Activated naive CD8-positive, alpha-beta T cell treated with anti-CD3 and anti-CD28 coated beads, Interleukin-2, amount 10 ng/mL, durations not matched to agents 7 days and 5 days (primary cell): ENCODE measurements at regions not wholly inside any gene's neighbourhood (a gene's known extent, or its start where the extent isn't known, plus 50 kb on each side); places are given as distances from the start of the nearest gene placed in this dataset.

Experiments
- ATAC-seq: fragments of 150-1000 bp; cut with Tn5 transposase; one replicate; pipeline ENCODE4 v1.10.0; 2021; ENCODE audit warnings: low read depth, moderate library complexity
- POLR2A ChIA-PET: fragments of 350-600 bp; sonication (Branson Sonifier 250); formaldehyde crosslinking; loops from one replicate; lab custom pipeline; 2021; ENCODE audit warnings: antibody characterized with exemption; lab: Charles Lee
- DNase-seq: peaks from one replicate; pipeline ENCODE4 v3.0.0; 2021
- H3K27ac Mint-ChIP-seq: one replicate; pipeline ENCODE4 v1.8.0; 2022; ENCODE audit warnings: mild to moderate bottlenecking, mixed read lengths
- H3K27me3 Mint-ChIP-seq: one replicate; pipeline ENCODE4 v1.8.0; 2022; ENCODE audit warnings: mild to moderate bottlenecking, moderate library complexity, mixed read lengths
- H3K36me3 Mint-ChIP-seq: one replicate; pipeline ENCODE4 v1.8.0; 2021; ENCODE audit warnings: mild to moderate bottlenecking, mixed read lengths
- H3K4me1 Mint-ChIP-seq: one replicate; pipeline ENCODE4 v1.8.0; 2021; ENCODE audit warnings: mixed read lengths
- H3K4me3 Mint-ChIP-seq: one replicate; pipeline ENCODE4 v1.8.0; 2022; ENCODE audit warnings: mild to moderate bottlenecking, moderate library complexity, mixed read lengths
- H3K9me3 Mint-ChIP-seq: one replicate; pipeline ENCODE4 v1.8.0; 2021; ENCODE audit warnings: mixed read lengths

DNA sequence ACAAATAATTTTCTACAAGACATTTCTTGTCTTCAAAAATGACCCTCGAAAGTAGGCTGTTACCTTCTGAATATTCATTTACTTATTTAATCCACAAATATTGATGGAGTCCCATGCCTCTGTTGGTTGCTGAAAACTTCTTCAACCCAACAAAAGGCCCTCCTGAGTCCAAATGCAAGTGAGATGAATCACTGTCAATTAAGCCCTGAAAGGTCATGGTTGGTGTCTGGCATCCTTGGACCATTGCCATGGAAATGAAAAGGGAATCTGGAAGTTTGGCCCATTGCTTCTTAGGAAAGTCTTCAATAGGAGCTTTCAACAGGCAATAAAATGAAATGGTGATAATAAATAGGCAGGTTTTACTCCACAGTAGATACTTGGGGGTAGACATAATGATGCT, 364.7 kb upstream of the DYNLRB2 start:
- H3K27ac Mint-ChIP-seq = no peak overlapping the region
- no peaks in the 10 kb centered on the region for H3K4me1 Mint-ChIP-seq
- POLR2A ChIA-PET = no interaction called here
- DNase-seq = no peak
- H3K36me3 Mint-ChIP-seq = no peaks in the 10 kb centered on the region
- no peak overlapping the region for H3K4me3 Mint-ChIP-seq
- no peaks in the 10 kb centered on the region for H3K27me3 Mint-ChIP-seq
- no peaks in the 10 kb centered on the region for H3K9me3 Mint-ChIP-seq
- no peak for ATAC-seq

DNA sequence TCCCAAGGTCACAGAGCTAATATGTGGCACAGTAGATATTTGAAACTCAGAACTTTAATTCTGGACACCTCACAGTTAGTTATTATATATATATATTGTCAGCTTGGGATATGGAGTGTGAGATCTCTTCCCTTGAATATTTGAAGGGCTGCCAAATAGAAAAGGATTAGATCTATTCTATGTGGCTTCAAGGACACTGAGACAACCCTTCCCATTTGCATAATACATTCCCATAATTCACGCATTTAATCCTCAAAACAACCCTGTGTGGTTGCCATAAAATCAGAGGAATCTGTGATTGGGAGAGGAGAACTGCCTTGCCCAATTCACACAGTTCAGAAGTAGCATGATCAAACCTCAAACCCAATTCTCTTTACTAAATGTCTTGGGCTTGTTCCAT, 365.8 kb upstream of the DYNLRB2 start:
- Mint-ChIP-seq H3K4me1 (no peaks in the 10 kb centered on the region), H3K27me3 (no peaks in the 10 kb centered on the region), H3K4me3 (no peak overlapping the region), H3K27ac (no peak overlapping the region), H3K9me3 (no peaks in the 10 kb centered on the region), H3K36me3 (no peaks in the 10 kb centered on the region)
- POLR2A ChIA-PET = no interaction called here
- DNase-seq (no peak), ATAC-seq (no peak)

DNA sequence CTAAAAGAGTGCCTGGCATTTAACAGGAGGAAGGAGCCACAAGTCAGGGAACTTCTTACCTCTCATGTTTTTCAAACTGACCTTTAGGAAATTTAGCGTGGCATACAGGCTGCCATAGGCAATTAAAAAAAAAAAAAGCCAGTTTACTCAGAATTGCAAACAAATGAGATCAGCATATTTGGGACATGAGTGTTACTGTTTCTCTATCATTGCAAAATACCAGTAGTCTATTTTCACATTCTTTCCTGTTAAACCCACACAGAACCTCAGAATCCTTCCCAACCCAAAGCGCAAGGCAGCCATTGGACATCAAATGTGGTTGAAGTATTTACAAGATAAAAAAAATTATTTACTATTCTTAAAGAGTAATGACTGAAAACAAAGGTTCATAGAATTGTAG, 366.4 kb upstream of the DYNLRB2 start:
- POLR2A ChIA-PET = no interaction called here
- Mint-ChIP-seq H3K4me1 (no peaks in the 10 kb centered on the region), H3K4me3 (no peak overlapping the region), H3K27ac (no peak overlapping the region), H3K27me3 (no peaks in the 10 kb centered on the region), H3K36me3 (no peaks in the 10 kb centered on the region), H3K9me3 (no peaks in the 10 kb centered on the region)
- no peak for ATAC-seq
- no peak for DNase-seq

DNA sequence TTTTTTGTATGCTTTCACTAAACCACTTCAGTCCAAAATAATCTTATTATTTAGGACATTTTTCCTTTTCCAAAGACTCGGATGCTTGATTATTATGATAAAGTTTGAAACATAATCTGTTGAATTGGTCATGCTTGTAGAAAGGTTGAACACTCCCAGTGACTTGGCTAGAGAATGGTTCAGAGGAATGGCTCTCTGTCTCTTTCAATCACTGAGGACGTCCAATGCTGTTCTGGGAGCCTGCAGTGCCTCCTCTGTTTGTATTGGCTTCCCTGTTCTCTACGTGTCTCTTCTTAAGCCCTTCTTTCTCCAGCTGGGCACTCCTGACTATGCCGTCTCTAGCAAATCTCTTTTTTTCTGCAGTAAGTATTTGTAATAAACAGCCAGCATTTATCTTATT, 369.0 kb upstream of the DYNLRB2 start:
- POLR2A ChIA-PET = no interaction called here
- no peaks in the 10 kb centered on the region for H3K36me3 Mint-ChIP-seq
- H3K27me3 Mint-ChIP-seq = no peaks in the 10 kb centered on the region
- DNase-seq (no peak), ATAC-seq (no peak)
- no peak overlapping the region for H3K27ac Mint-ChIP-seq
- no peaks in the 10 kb centered on the region for H3K9me3 Mint-ChIP-seq
- H3K4me1 Mint-ChIP-seq = no peaks in the 10 kb centered on the region
- no peak overlapping the region for H3K4me3 Mint-ChIP-seq

GRCh38 chr16:80171199-80171598, 369.6 kb upstream of the DYNLRB2 start:
- no peak for ATAC-seq
- no peak for DNase-seq
- Mint-ChIP-seq H3K27ac (no peak overlapping the region), H3K4me3 (no peak overlapping the region), H3K27me3 (no peaks in the 10 kb centered on the region), H3K36me3 (no peaks in the 10 kb centered on the region), H3K4me1 (no peaks in the 10 kb centered on the region), H3K9me3 (no peaks in the 10 kb centered on the region)
- POLR2A ChIA-PET = no interaction called here

GRCh38 chr16:80167657-80168390, 373.0 kb upstream of the DYNLRB2 start:
- Mint-ChIP-seq H3K4me1 (no peaks in the 10 kb centered on the region), H3K4me3 (no peak overlapping the region), H3K9me3 (no peaks in the 10 kb centered on the region), H3K36me3 (no peaks in the 10 kb centered on the region), H3K27ac (no peak overlapping the region), H3K27me3 (no peaks in the 10 kb centered on the region)
- ATAC-seq = no peak
- no peak for DNase-seq
- POLR2A ChIA-PET = no interaction called here

DNA sequence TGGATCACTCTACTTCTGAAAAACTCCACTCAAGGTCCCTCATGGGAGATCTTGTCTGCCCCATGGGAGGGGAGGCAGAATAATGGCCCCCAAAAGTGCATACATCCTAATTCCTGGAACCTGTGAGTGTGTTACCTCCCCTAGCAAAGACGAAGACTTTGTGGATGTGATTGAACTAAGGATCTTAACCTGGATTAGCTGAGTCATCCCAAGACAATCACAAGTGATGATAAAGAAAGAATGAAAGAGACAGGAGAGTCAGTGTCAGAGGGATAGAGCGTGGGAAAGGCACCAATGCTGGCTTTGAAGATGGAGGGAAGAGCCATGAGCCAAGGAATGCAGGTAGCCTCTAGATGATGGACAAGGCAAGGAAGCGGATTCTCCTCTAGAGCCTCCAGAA, 374.7 kb upstream of the DYNLRB2 start:
- no peak overlapping the region for H3K4me3 Mint-ChIP-seq
- POLR2A ChIA-PET = no interaction called here
- H3K9me3 Mint-ChIP-seq = no peaks in the 10 kb centered on the region
- no peak overlapping the region for H3K27ac Mint-ChIP-seq
- no peak for DNase-seq
- H3K27me3 Mint-ChIP-seq = no peaks in the 10 kb centered on the region
- H3K4me1 Mint-ChIP-seq = no peaks in the 10 kb centered on the region
- H3K36me3 Mint-ChIP-seq = no peaks in the 10 kb centered on the region
- ATAC-seq = no peak

GRCh38 chr16:80164966-80165550, 375.7 kb upstream of the DYNLRB2 start:
- Mint-ChIP-seq H3K27ac (no peak overlapping the region), H3K4me1 (no peaks in the 10 kb centered on the region), H3K27me3 (no peaks in the 10 kb centered on the region), H3K36me3 (no peaks in the 10 kb centered on the region), H3K9me3 (no peaks in the 10 kb centered on the region), H3K4me3 (no peak overlapping the region)
- POLR2A ChIA-PET = no interaction called here
- no peak for DNase-seq
- no peak for ATAC-seq

- Mint-ChIP-seq H3K36me3 (no peaks in the 10 kb centered on the region), H3K4me1 (no peaks in the 10 kb centered on the region), H3K4me3 (no peak overlapping the region), H3K9me3 (no peaks in the 10 kb centered on the region), H3K27ac (no peak overlapping the region), H3K27me3 (peaks cover 3% of the 10 kb centered on the region)
- POLR2A ChIA-PET = no interaction called here
- DNase-seq (no peak), ATAC-seq (no peak)
These were observed 377.5 kb upstream of the DYNLRB2 start for GRCh38 chr16:80163339-80163738.

GRCh38 chr16:80161799-80162739, 378.7 kb upstream of the DYNLRB2 start:
- Mint-ChIP-seq H3K27ac (no peak overlapping the region), H3K9me3 (no peaks in the 10 kb centered on the region), H3K4me1 (no peaks in the 10 kb centered on the region), H3K4me3 (no peak overlapping the region), H3K27me3 (peaks cover 3% of the 10 kb centered on the region), H3K36me3 (no peaks in the 10 kb centered on the region)
- POLR2A ChIA-PET = no interaction called here
- DNase-seq (no peak), ATAC-seq (no peak)

- no peaks in the 10 kb centered on the region for H3K4me1 Mint-ChIP-seq
These were observed 382.0 kb upstream of the DYNLRB2 start for GRCh38 chr16:80158766-80159165.

DNA sequence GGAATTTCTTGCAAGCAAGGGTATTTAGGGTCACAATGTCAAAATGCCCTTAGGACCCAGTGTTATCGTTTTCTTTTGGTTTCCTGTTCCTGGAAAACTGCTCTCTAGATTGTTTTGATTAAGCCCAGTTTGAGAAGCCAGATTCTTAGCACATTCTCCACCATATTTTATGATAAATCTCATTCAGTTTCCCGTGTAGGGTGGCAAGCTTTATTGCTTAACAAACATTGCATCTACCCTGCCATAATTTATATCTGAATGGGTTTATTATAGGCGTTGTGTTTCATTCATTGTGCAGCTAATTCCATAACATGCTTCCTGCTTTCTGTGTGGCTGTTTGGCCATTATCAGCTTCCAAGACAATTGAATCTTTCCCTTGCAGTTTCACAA, 389.1 kb upstream of the DYNLRB2 start:
- no peak overlapping the region for H3K4me3 Mint-ChIP-seq
- ATAC-seq (no peak), DNase-seq (no peak)
- no peak overlapping the region for H3K27ac Mint-ChIP-seq
- H3K9me3 Mint-ChIP-seq = no peaks in the 10 kb centered on the region
- no peaks in the 10 kb centered on the region for H3K4me1 Mint-ChIP-seq
- no peaks in the 10 kb centered on the region for H3K27me3 Mint-ChIP-seq
- POLR2A ChIA-PET = no interaction called here
- H3K36me3 Mint-ChIP-seq = no peaks in the 10 kb centered on the region

More at GRCh38 chr16:80158766-80159165, 382.0 kb upstream of the DYNLRB2 start:
- DNase-seq (no peak), ATAC-seq (no peak)
- POLR2A ChIA-PET = no interaction called here
- no peak overlapping the region for H3K4me3 Mint-ChIP-seq
- H3K9me3 Mint-ChIP-seq = no peaks in the 10 kb centered on the region
- H3K27me3 Mint-ChIP-seq = peaks cover 3% of the 10 kb centered on the region
- no peak overlapping the region for H3K27ac Mint-ChIP-seq
- H3K36me3 Mint-ChIP-seq = no peaks in the 10 kb centered on the region

DNA sequence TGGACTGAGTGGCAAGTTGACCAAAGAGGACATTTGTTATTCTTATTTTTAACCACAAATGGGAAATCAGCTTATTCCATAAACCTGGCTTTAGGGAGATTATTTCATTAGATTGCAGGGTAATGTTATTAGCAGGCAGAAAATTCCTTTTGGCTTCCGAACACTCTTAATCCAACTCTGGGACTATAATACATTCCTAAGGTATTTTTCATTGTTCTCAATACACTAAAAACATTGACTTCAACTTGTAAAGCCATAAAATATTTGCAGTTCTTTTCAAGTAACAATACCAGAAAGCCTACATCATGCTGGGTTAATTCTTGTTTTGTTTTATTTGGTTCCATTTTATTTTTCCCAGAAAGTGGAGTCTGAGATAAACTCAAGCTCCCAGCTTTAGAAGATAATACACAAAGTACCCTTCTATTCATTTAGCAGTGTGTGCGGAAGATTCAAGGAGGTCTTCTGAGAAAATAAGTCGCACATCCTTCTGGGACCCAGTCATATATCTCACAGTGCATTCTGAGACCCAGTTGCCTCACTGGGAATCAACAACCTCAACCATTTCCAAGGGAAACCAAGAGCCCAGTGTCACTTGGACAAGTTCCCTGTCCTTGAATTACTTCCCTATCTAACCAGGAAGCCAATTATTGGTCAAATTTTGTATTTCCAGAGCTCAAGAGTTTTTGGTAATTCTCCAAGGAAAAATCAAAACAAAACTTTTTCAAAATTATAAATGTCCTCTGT, 389.6 kb upstream of the DYNLRB2 start:
- Mint-ChIP-seq H3K4me3 (no peak overlapping the region), H3K36me3 (no peaks in the 10 kb centered on the region), H3K9me3 (no peaks in the 10 kb centered on the region), H3K27ac (no peak overlapping the region), H3K4me1 (no peaks in the 10 kb centered on the region), H3K27me3 (no peaks in the 10 kb centered on the region)
- ATAC-seq (no peak), DNase-seq (no peak)
- POLR2A ChIA-PET = no interaction called here
